ENCODE measurements at regions not wholly inside any gene's neighbourhood (a gene's known extent, or its start where the extent isn't known, plus 50 kb on each side); places are given as distances from the start of the nearest gene placed in this dataset.

DNA sequence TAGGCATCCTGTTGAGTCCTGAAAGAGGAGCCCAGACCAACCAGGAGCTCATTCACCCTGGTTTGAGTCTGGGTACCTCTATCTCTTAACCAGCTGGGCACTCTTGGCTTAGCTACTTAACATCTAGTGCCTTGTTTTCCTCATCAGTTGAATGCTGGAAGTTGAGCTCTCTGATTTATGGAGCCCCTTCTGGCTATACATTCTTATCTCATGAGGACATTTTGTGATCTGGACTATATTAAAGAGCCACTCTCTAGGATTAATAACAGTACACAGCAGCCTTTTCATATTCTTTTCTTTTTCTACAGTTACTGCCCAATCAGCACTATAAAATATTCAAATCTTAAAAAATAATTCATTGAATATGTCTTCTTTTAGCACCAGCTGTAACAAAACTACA is 296.9 kb upstream of the RUNX1 start:
- peaks cover 0 to 5% (median 2%) of the 10 kb centered on the region in 3 experiments; a peak in 3 of 7 replicates for H3K36me3 Mint-ChIP-seq (ENCODE audit: insufficient read depth in 1 of 3, low read depth in 3 of 3)
- no peak overlapping the region for H3T11ph ChIP-seq (ENCODE audit: low read length)
- H3K79me1 ChIP-seq (ENCODE audit: insufficient read depth, low read depth, low read length, poor library complexity, severe bottlenecking): no peaks in the 10 kb centered on the region
- H4K20me1 ChIP-seq (ENCODE audit: control insufficient read depth, insufficient read depth, insufficient read length): no peaks in the 10 kb centered on the region
- H2BK12ac ChIP-seq (ENCODE audit: insufficient read length, low read depth, low read length): no peak overlapping the region
- H2BK20ac ChIP-seq (ENCODE audit: low read depth, low read length, poor library complexity, severe bottlenecking): no peak overlapping the region
- TF ChIP-seq, protein P1, sequence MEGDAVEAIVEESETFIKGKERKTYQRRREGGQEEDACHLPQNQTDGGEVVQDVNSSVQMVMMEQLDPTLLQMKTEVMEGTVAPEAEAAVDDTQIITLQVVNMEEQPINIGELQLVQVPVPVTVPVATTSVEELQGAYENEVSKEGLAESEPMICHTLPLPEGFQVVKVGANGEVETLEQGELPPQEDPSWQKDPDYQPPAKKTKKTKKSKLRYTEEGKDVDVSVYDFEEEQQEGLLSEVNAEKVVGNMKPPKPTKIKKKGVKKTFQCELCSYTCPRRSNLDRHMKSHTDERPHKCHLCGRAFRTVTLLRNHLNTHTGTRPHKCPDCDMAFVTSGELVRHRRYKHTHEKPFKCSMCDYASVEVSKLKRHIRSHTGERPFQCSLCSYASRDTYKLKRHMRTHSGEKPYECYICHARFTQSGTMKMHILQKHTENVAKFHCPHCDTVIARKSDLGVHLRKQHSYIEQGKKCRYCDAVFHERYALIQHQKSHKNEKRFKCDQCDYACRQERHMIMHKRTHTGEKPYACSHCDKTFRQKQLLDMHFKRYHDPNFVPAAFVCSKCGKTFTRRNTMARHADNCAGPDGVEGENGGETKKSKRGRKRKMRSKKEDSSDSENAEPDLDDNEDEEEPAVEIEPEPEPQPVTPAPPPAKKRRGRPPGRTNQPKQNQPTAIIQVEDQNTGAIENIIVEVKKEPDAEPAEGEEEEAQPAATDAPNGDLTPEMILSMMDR (conservative IDR thresholded peaks at IDR 0.05): no peak
- no peaks in the 10 kb centered on the region for H3K9me3 ChIP-seq (ENCODE audit: control insufficient read depth, low read depth, low read length)
- H3K4me3 Mint-ChIP-seq: no peak overlapping the region
- H3K23ac ChIP-seq (ENCODE audit: insufficient read length, low read depth, low read length): no peak overlapping the region
- H3K27me3 Mint-ChIP-seq (ENCODE audit: low read depth): peaks cover 3% of the 10 kb centered on the region; the same call in 1 of the 2 replicates
- H3K4me1 Mint-ChIP-seq: peaks cover 4% of the 10 kb centered on the region in 2 experiments; a peak in 2 of 4 replicates
- H3K27ac Mint-ChIP-seq: no peak overlapping the region
- no peak for DNase-seq
- H4K91ac ChIP-seq (ENCODE audit: insufficient read length, low read depth, low read length): no peak overlapping the region
- H3K27me3 ChIP-seq (ENCODE audit: insufficient read depth, low read length): no peaks in the 10 kb centered on the region
- no peak overlapping the region for H3K27ac ChIP-seq (ENCODE audit: insufficient read length, low read depth, low read length)
- H3K56ac ChIP-seq (ENCODE audit: insufficient read length, low read depth, low read length): no peak overlapping the region
- no peaks in the 10 kb centered on the region for H3K4me1 ChIP-seq (ENCODE audit: insufficient read depth, low read length)
- no peak overlapping the region for H2BK15ac ChIP-seq (ENCODE audit: low read depth, low read length)
- no peak overlapping the region for H4K5ac ChIP-seq (ENCODE audit: insufficient read length, low read depth, low read length)
- no peak overlapping the region for H2AK5ac ChIP-seq (ENCODE audit: insufficient read length, low read length)
- H3K9ac ChIP-seq (ENCODE audit: extremely low read depth, insufficient read length, low read length): no peak overlapping the region
- H2BK5ac ChIP-seq (ENCODE audit: insufficient read length, low read length): no peak overlapping the region
- H3K9me3 Mint-ChIP-seq: no peaks in the 10 kb centered on the region; a peak in 2 of 5 replicates
- H3K79me2 ChIP-seq (ENCODE audit: insufficient read depth, low read length): no peaks in the 10 kb centered on the region
- H3K4ac ChIP-seq (ENCODE audit: low read depth, low read length): no peak overlapping the region
- H2BK120ac ChIP-seq (ENCODE audit: low read depth, low read length, poor library complexity, severe bottlenecking): no peak overlapping the region
- H3K4me2 ChIP-seq (ENCODE audit: insufficient read depth, insufficient read length, low read length): no peak overlapping the region
- H3K18ac ChIP-seq (ENCODE audit: insufficient read length, low read depth, low read length): no peak overlapping the region
- H2AFZ ChIP-seq (ENCODE audit: low read length): no peak overlapping the region
- no peak overlapping the region for H3K14ac ChIP-seq (ENCODE audit: insufficient read depth, low read length)
- H4K8ac ChIP-seq (replicated peaks; ENCODE audit: insufficient read length, low read depth, low read length): no peak overlapping the region
- no peaks in the 10 kb centered on the region for H3K23me2 ChIP-seq (ENCODE audit: insufficient read length, low read depth, low read length, poor library complexity, severe bottlenecking)

Measured in H9 (cell line).